ENCODE measurements at regions not wholly inside any gene's neighbourhood (a gene's known extent, or its start where the extent isn't known, plus 50 kb on each side); places are given as distances from the start of the nearest gene placed in this dataset.

GRCh38 chr4:4670869-4671268, 129.0 kb upstream of the STX18 start:
- TF ChIP-seq, protein P1, sequence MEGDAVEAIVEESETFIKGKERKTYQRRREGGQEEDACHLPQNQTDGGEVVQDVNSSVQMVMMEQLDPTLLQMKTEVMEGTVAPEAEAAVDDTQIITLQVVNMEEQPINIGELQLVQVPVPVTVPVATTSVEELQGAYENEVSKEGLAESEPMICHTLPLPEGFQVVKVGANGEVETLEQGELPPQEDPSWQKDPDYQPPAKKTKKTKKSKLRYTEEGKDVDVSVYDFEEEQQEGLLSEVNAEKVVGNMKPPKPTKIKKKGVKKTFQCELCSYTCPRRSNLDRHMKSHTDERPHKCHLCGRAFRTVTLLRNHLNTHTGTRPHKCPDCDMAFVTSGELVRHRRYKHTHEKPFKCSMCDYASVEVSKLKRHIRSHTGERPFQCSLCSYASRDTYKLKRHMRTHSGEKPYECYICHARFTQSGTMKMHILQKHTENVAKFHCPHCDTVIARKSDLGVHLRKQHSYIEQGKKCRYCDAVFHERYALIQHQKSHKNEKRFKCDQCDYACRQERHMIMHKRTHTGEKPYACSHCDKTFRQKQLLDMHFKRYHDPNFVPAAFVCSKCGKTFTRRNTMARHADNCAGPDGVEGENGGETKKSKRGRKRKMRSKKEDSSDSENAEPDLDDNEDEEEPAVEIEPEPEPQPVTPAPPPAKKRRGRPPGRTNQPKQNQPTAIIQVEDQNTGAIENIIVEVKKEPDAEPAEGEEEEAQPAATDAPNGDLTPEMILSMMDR (IDR thresholded peaks at IDR 0.05 in 2 of 3, conservative IDR thresholded peaks at IDR 0.05 in 1 of 3; ENCODE audit: borderline replicate concordance in 1 of 3, insufficient read depth in 1 of 3, low read depth in 2 of 3, low read length in 2 of 3) = no peak
- TF ChIP-seq, protein P2, sequence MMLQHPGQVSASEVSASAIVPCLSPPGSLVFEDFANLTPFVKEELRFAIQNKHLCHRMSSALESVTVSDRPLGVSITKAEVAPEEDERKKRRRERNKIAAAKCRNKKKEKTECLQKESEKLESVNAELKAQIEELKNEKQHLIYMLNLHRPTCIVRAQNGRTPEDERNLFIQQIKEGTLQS (IDR thresholded peaks at IDR 0.05) = no peak
- TF ChIP-seq POLR2A (IDR thresholded peaks at IDR 0.05; ENCODE audit: borderline replicate concordance, extremely low read depth, insufficient read depth, insufficient read length) (no peak), YY1 (IDR thresholded peaks at IDR 0.05; ENCODE audit: extremely low read depth, insufficient replicate concordance, low read depth, low read length) (no peak), EZH2 (IDR thresholded peaks at IDR 0.05) (no peak), ZNF274 (IDR thresholded peaks at IDR 0.05; ENCODE audit: low read depth, low read length) (no peak), RAD21 (IDR thresholded peaks at IDR 0.05; ENCODE audit: low read depth) (no peak), REST (IDR thresholded peaks at IDR 0.05; ENCODE audit: low read depth) (no peak)
- TF ChIP-seq, protein P3, sequence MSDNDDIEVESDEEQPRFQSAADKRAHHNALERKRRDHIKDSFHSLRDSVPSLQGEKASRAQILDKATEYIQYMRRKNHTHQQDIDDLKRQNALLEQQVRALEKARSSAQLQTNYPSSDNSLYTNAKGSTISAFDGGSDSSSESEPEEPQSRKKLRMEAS (IDR thresholded peaks at IDR 0.05) = no peak
